HG03460 (cell line): ENCODE measurements at regions not wholly inside any gene's neighbourhood (a gene's known extent, or its start where the extent isn't known, plus 50 kb on each side); places are given as distances from the start of the nearest gene placed in this dataset.
"Not testable (repeated sequence)": the region's sequence is repeated elsewhere in the genome, so short reads cannot be mapped to it uniquely, and the experiment has no call there.

ENCODE experiments used
- ATAC-seq: cut with Tn5 transposase; IDR thresholded peaks from one replicate; pipeline ENCODE4 v1.9.1; 2021; ENCODE audit not compliant: unreplicated experiment

- no peak for ATAC-seq
These were observed 994.0 kb upstream of the SEMA6A start for GRCh38 chr5:117568622-117569021.

GRCh38 chr5:117568126-117568525 is 993.5 kb upstream of the SEMA6A start:
- no peak for ATAC-seq

- no peak for ATAC-seq
These were observed 988.0 kb upstream of the SEMA6A start for GRCh38 chr5:117562647-117563046.

- no peak for ATAC-seq
These were observed 986.9 kb upstream of the SEMA6A start for GRCh38 chr5:117561531-117561930.

GRCh38 chr5:117559005-117559844 is 984.6 kb upstream of the SEMA6A start:
- ATAC-seq: no peak

GRCh38 chr5:117551236-117551635 is 976.6 kb upstream of the SEMA6A start:
- ATAC-seq: no peak

GRCh38 chr5:117547192-117547591 is 972.6 kb upstream of the SEMA6A start:
- no peak for ATAC-seq

- ATAC-seq: no peak
These were observed 965.1 kb upstream of the SEMA6A start for GRCh38 chr5:117539692-117540091.

GRCh38 chr5:117533792-117534191 is 959.2 kb upstream of the SEMA6A start:
- ATAC-seq: no peak

GRCh38 chr5:117533051-117533670 is 958.5 kb upstream of the SEMA6A start:
- not testable (repeated sequence) for ATAC-seq

GRCh38 chr5:117519957-117520500 is 945.4 kb upstream of the SEMA6A start:
- no peak for ATAC-seq

- no peak for ATAC-seq
These were observed 929.7 kb upstream of the SEMA6A start for GRCh38 chr5:117504305-117504704.

- no peak for ATAC-seq
These were observed 923.0 kb upstream of the SEMA6A start for GRCh38 chr5:117497601-117498000.

- ATAC-seq: no peak
These were observed 922.2 kb upstream of the SEMA6A start for GRCh38 chr5:117496801-117497200.

GRCh38 chr5:117494188-117494587 is 919.6 kb upstream of the SEMA6A start:
- no peak for ATAC-seq

- ATAC-seq: no peak
These were observed 914.4 kb upstream of the SEMA6A start for GRCh38 chr5:117488976-117489500.

- no peak for ATAC-seq
These were observed 912.9 kb upstream of the SEMA6A start for GRCh38 chr5:117487556-117487955.

- ATAC-seq: no peak
These were observed 912.3 kb upstream of the SEMA6A start for GRCh38 chr5:117486879-117487391.

- ATAC-seq: no peak
These were observed 911.6 kb upstream of the SEMA6A start for GRCh38 chr5:117486261-117486660.

- ATAC-seq: no peak
These were observed 901.3 kb upstream of the SEMA6A start for GRCh38 chr5:117475919-117476318.

GRCh38 chr5:117473165-117473564 is 898.5 kb upstream of the SEMA6A start:
- ATAC-seq: no peak
